Neural cell (in vitro differentiated cells): ENCODE measurements at regions not wholly inside any gene's neighbourhood (a gene's known extent, or its start where the extent isn't known, plus 50 kb on each side); places are given as distances from the start of the nearest gene placed in this dataset.

Source experiments
- H2AFZ ChIP-seq: fragments of 200-600, 300-800 bp; sonication (generic), shearing (Covaris generic); 2 replicates; pipeline ENCODE4 v1.6.0; 2014; ENCODE audit warnings: low read depth, mild to moderate bottlenecking, antibody characterized with exemption, low read length, moderate library complexity
- H3F3A ChIP-seq: fragments of 200-600 bp; shearing (Covaris generic); 2 replicates; pipeline ENCODE4 v1.6.1; 2016; ENCODE audit warnings: mild to moderate bottlenecking, moderate library complexity, mixed read lengths, antibody characterized with exemption, low read length; ENCODE audit not compliant: insufficient read depth, poor library complexity, severe bottlenecking
- H3K27ac ChIP-seq: fragments of 200-600, 300-800 bp; sonication (generic), shearing (Covaris generic); 2 replicates; pipeline ENCODE4 v1.5.1; 2014; ENCODE audit warnings: mild to moderate bottlenecking, low read length, moderate library complexity
- H3K27me3 ChIP-seq: fragments of 300-800, 200-600 bp; sonication (generic), shearing (Covaris generic); 2 replicates; pipeline ENCODE4 v1.6.0; 2014; ENCODE audit warnings: mild to moderate bottlenecking, low read depth, low read length, moderate library complexity; ENCODE audit not compliant: insufficient read depth
- H3K36me3 ChIP-seq: fragments of 300-800, 200-600 bp; sonication (generic), shearing (Covaris generic); 2 replicates; pipeline ENCODE4 v1.5.1; 2014; ENCODE audit warnings: mild to moderate bottlenecking, antibody characterized with exemption, low read length, moderate library complexity; ENCODE audit not compliant: insufficient read depth
- H3K4me2 ChIP-seq: fragments of 300-800, 200-600 bp; sonication (generic), shearing (Covaris generic); 2 replicates; pipeline ENCODE4 v1.6.0; 2014; ENCODE audit warnings: mild to moderate bottlenecking, low read length
- H3K4me3 ChIP-seq: fragments of 300-800, 200-600 bp; sonication (generic), shearing (Covaris generic); 2 replicates; pipeline ENCODE4 v1.5.1; 2014; ENCODE audit warnings: mild to moderate bottlenecking, low read length, moderate library complexity
- H3K79me2 ChIP-seq: fragments of 200-600 bp; shearing (Covaris generic); replicated peaks from 2 replicates; pipeline ENCODE4 v1.6.0; 2014; ENCODE audit warnings: mild to moderate bottlenecking, low read length, moderate library complexity; ENCODE audit not compliant: insufficient read depth
- H3K9ac ChIP-seq: fragments of 300-800, 200-600 bp; sonication (generic), shearing (Covaris generic); 2 replicates; pipeline ENCODE4 v1.6.1; 2016; ENCODE audit warnings: mild to moderate bottlenecking, low read length, mixed read lengths
- H3K9me2 ChIP-seq: fragments of 200-600 bp; shearing (Covaris generic); 2 replicates; pipeline ENCODE4 v1.6.1; 2016; ENCODE audit warnings: mild to moderate bottlenecking, low read length, mixed read lengths; ENCODE audit not compliant: insufficient read depth
- H3K9me3 ChIP-seq: fragments of 200-600, 300-800 bp; sonication (generic), shearing (Covaris generic); 2 replicates; pipeline ENCODE4 v1.6.1; 2016; ENCODE audit warnings: mild to moderate bottlenecking, mixed run types, low read length, moderate library complexity, mixed read lengths
- H4K20me1 ChIP-seq: fragments of 200-600 bp; shearing (Covaris generic); 2 replicates; pipeline ENCODE4 v1.6.1; 2016; ENCODE audit warnings: mild to moderate bottlenecking, mixed run types; ENCODE audit not compliant: insufficient read depth
- EP300 ChIP-seq: fragments of 450-650 bp; conservative IDR thresholded peaks from 2 replicates; pipeline ENCODE4 v1.6.1; 2014; ENCODE audit warnings: antibody characterized with exemption, mild to moderate bottlenecking, moderate library complexity; ENCODE audit not compliant: poor library complexity, severe bottlenecking
- EZH2 ChIP-seq: fragments of 200-600, 300-800 bp; shearing (Covaris generic), sonication (generic); IDR thresholded peaks from 2 replicates; pipeline ENCODE4 v1.6.1; 2014; ENCODE audit warnings: antibody characterized with exemption, low read length, borderline replicate concordance, mild to moderate bottlenecking; ENCODE audit not compliant: insufficient read depth, poor library complexity, severe bottlenecking
- MXI1 ChIP-seq: fragments of 450-650 bp; conservative IDR thresholded peaks from 2 replicates; pipeline ENCODE4 v1.6.1; 2014; ENCODE audit warnings: antibody characterized with exemption, mild to moderate bottlenecking; ENCODE audit not compliant: poor library complexity, severe bottlenecking
- POLR2AphosphoS5 ChIP-seq: IDR thresholded peaks from 2 replicates; pipeline ENCODE4 v1.6.1; 2012
- RAD21 ChIP-seq: fragments of 450-650 bp; conservative IDR thresholded peaks from 2 replicates; pipeline ENCODE4 v1.6.1; 2014; ENCODE audit warnings: antibody characterized with exemption, mild to moderate bottlenecking, moderate library complexity
- SMC3 ChIP-seq: fragments of 450-650 bp; conservative IDR thresholded peaks from 2 replicates; pipeline ENCODE4 v1.6.1; 2014; ENCODE audit warnings: antibody characterized with exemption, mild to moderate bottlenecking, moderate library complexity; ENCODE audit not compliant: poor library complexity
- TAF1 ChIP-seq: IDR thresholded peaks from 2 replicates; pipeline ENCODE4 v1.6.1; 2012; ENCODE audit warnings: low read depth
- TF ChIP-seq, protein P1 (sequence below): IDR thresholded peaks from 2 replicates; pipeline ENCODE4 v1.6.1; 2012; ENCODE audit warnings: borderline replicate concordance
- TF ChIP-seq, protein P2 (sequence below): fragments of 450-650 bp; IDR thresholded peaks from 2 replicates; pipeline ENCODE4 v1.5.1; 2014; ENCODE audit warnings: antibody characterized with exemption, mild to moderate bottlenecking, moderate library complexity; ENCODE audit not compliant: poor library complexity, severe bottlenecking

DNA sequence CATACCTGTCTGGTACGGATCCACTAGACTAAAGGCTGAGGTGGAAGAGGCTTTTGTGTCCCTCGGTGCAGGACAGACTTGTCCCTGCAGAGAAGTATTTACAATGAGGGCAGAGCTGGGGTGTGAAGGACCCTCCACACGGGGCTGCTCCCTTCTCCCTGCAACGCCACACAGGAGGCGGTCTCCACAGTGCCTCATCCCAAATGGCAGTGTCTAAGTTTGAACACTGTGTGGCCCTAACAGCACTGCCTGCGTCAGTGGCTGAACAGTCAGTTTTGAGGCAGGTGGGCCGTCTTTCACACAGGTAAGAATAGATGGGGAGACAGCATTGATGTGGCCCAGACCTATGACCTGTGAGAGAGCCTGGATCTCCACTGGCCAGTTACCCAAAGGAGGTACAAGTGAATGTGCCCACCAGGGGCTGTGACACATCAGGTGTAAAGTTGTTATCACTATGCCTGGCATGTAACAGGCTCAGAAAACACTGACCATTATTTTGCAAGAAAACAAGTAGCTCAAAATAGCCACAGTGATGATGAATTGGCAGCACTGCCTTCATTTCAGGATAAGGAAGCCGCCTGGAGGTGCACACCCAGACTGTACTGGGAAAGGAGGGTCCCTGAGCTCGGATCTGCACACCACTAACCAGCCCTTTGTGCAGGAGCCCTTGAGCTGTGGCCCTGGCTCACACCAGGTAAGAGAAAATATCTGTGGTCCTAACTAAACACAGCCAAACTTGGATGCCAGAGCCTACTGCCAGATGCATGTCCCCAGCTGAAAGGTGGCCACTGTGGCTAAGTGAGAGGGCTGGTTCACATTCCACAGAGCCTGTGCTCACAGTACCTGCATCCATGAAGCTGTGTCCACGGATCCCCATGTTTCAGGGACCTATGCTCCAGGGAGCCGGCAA lies 246.7 kb downstream of the DLL1 start:
- no peak overlapping the region for H3K4me3 ChIP-seq
- no peak overlapping the region for H3K9ac ChIP-seq
- no peak for TF ChIP-seq TAF1
- no peak for TF ChIP-seq MXI1
- no peak for TF ChIP-seq EP300
- no peak for TF ChIP-seq POLR2AphosphoS5
- TF ChIP-seq, protein P1, sequence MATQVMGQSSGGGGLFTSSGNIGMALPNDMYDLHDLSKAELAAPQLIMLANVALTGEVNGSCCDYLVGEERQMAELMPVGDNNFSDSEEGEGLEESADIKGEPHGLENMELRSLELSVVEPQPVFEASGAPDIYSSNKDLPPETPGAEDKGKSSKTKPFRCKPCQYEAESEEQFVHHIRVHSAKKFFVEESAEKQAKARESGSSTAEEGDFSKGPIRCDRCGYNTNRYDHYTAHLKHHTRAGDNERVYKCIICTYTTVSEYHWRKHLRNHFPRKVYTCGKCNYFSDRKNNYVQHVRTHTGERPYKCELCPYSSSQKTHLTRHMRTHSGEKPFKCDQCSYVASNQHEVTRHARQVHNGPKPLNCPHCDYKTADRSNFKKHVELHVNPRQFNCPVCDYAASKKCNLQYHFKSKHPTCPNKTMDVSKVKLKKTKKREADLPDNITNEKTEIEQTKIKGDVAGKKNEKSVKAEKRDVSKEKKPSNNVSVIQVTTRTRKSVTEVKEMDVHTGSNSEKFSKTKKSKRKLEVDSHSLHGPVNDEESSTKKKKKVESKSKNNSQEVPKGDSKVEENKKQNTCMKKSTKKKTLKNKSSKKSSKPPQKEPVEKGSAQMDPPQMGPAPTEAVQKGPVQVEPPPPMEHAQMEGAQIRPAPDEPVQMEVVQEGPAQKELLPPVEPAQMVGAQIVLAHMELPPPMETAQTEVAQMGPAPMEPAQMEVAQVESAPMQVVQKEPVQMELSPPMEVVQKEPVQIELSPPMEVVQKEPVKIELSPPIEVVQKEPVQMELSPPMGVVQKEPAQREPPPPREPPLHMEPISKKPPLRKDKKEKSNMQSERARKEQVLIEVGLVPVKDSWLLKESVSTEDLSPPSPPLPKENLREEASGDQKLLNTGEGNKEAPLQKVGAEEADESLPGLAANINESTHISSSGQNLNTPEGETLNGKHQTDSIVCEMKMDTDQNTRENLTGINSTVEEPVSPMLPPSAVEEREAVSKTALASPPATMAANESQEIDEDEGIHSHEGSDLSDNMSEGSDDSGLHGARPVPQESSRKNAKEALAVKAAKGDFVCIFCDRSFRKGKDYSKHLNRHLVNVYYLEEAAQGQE, result no peak
- TF ChIP-seq RAD21, result no peak
- no peak for TF ChIP-seq EZH2
- TF ChIP-seq, protein P2, sequence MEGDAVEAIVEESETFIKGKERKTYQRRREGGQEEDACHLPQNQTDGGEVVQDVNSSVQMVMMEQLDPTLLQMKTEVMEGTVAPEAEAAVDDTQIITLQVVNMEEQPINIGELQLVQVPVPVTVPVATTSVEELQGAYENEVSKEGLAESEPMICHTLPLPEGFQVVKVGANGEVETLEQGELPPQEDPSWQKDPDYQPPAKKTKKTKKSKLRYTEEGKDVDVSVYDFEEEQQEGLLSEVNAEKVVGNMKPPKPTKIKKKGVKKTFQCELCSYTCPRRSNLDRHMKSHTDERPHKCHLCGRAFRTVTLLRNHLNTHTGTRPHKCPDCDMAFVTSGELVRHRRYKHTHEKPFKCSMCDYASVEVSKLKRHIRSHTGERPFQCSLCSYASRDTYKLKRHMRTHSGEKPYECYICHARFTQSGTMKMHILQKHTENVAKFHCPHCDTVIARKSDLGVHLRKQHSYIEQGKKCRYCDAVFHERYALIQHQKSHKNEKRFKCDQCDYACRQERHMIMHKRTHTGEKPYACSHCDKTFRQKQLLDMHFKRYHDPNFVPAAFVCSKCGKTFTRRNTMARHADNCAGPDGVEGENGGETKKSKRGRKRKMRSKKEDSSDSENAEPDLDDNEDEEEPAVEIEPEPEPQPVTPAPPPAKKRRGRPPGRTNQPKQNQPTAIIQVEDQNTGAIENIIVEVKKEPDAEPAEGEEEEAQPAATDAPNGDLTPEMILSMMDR, result no peak
- no peak for TF ChIP-seq SMC3
- no peak overlapping the region for H3K27ac ChIP-seq
- no peaks in the 10 kb centered on the region for H3K27me3 ChIP-seq
- no peaks in the 10 kb centered on the region for H4K20me1 ChIP-seq
- H3F3A ChIP-seq, result no peaks in the 10 kb centered on the region
- H3K36me3 ChIP-seq, result no peaks in the 10 kb centered on the region
- no peaks in the 10 kb centered on the region for H3K9me2 ChIP-seq
- no peak overlapping the region for H3K4me2 ChIP-seq
- no peak overlapping the region for H2AFZ ChIP-seq
- H3K9me3 ChIP-seq, result no peaks in the 10 kb centered on the region
- H3K79me2 ChIP-seq, result no peaks in the 10 kb centered on the region

DNA sequence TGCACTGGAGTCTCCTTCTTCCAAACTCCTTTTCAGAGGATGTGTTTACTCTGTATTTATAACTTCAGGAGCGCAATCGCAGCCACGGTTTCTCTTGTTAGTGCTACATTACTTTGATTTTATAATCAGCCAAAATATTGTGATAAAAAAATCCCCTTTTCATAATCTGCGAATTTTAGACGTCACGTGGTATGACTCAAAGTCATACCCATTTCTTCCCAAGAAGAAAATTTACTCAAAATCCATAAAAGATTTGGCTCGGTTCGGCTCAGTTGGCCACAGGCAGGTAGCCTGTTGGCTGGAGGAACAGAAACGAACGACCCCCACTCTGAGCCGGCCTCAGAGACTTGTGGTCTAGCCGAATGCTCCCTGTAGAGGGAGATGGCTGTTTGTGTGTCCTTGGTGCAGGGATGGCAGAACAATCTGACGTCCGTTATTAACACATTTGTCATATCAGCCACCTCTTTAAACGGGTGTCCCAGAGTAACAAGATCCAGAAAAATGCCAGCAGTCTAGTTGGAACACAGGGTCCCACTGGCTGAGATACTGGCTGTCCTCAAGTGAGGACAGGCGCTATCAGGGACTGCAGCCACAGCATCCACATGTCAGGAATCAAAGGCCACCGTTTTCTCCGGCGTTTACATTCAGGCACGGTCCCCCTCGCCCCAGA lies 247.6 kb downstream of the DLL1 start:
- Histone ChIP-seq H4K20me1 (no peaks in the 10 kb centered on the region), H3F3A (no peaks in the 10 kb centered on the region), H3K9me3 (no peaks in the 10 kb centered on the region), H3K9me2 (no peaks in the 10 kb centered on the region), H2AFZ (no peak overlapping the region), H3K27me3 (no peaks in the 10 kb centered on the region), H3K27ac (no peak overlapping the region), H3K4me2 (no peak overlapping the region), H3K4me3 (no peak overlapping the region), H3K36me3 (no peaks in the 10 kb centered on the region), H3K9ac (no peak overlapping the region), H3K79me2 (no peaks in the 10 kb centered on the region)
- TF ChIP-seq EZH2, result no peak
- no peak for TF ChIP-seq SMC3
- TF ChIP-seq, protein P1, result no peak
- no peak for TF ChIP-seq RAD21
- no peak for TF ChIP-seq TAF1
- TF ChIP-seq, protein P2, result no peak
- TF ChIP-seq EP300, result no peak
- TF ChIP-seq MXI1, result no peak
- no peak for TF ChIP-seq POLR2AphosphoS5
